ENCODE measurements at regions not wholly inside any gene's neighbourhood (a gene's known extent, or its start where the extent isn't known, plus 50 kb on each side); places are given as distances from the start of the nearest gene placed in this dataset.

- Histone ChIP-seq H3K79me2 (no peaks in the 10 kb centered on the region), H3K27me3 (ENCODE audit: control insufficient read depth, insufficient read depth, low read length) (no peaks in the 10 kb centered on the region), H3K4me3 (ENCODE audit: low read depth, low read length) (no peak overlapping the region), H3K9me3 (ENCODE audit: control insufficient read depth, low read length) (no peaks in the 10 kb centered on the region), H3K4me1 (no peaks in the 10 kb centered on the region), H3K27ac (no peak overlapping the region), H2AFZ (no peak overlapping the region), H3K9ac (no peak overlapping the region), H3K36me3 (ENCODE audit: control insufficient read depth, insufficient read depth, low read length) (no peaks in the 10 kb centered on the region), H3K4me2 (ENCODE audit: low read length) (no peak overlapping the region)
- no peak for TF ChIP-seq CTCF (IDR thresholded peaks at IDR 0.05)
Measured at GRCh38 chr14:22194664-22195063, 394.4 kb downstream of the DAD1 start.

DNA sequence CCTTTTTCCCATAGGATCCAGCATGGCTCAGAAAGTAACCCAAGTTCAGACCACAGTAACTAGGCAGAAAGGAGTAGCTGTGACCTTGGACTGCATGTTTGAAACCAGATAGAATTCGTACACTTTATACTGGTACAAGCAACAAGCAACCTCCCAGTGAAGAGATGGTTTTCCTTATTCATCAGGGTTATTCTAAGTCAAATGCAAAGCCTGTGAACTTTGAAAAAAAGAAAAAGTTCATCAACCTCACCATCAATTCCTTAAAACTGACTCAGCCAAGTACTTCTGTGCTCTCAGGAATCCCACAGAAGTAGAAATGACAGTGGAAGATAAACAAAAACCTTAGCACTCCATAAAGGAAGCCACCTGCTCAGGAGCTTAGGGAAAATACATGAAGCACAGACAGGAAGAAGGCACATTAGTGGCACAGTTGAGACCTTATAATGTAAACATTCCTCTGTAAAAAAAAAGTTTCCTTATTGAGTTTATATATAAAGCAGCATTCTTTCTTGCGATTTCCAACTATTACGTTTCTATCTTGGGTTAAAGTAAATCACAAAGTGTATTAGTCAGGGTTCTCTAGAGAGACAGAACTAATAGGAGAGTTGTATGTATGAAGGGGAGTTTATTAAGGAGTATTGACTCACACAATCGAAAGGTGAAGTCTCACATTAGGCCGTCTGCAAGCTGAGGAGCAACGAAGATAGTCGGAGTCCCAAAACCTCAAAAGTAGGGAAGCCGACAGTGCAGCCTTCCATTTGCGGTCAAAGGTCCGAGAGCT, 398.4 kb downstream of the DAD1 start:
- no peak for TF ChIP-seq CTCF (IDR thresholded peaks at IDR 0.05)
- no peaks in the 10 kb centered on the region for H3K36me3 ChIP-seq (ENCODE audit: control insufficient read depth, insufficient read depth, low read length)
- H3K79me2 ChIP-seq: no peaks in the 10 kb centered on the region
- H3K27me3 ChIP-seq (ENCODE audit: control insufficient read depth, insufficient read depth, low read length): no peaks in the 10 kb centered on the region
- no peak overlapping the region for H3K9ac ChIP-seq
- no peak overlapping the region for H3K4me3 ChIP-seq (ENCODE audit: low read depth, low read length)
- no peaks in the 10 kb centered on the region for H3K9me3 ChIP-seq (ENCODE audit: control insufficient read depth, low read length)
- H3K27ac ChIP-seq: no peak overlapping the region
- no peaks in the 10 kb centered on the region for H3K4me1 ChIP-seq
- H2AFZ ChIP-seq: no peak overlapping the region
- no peak overlapping the region for H3K4me2 ChIP-seq (ENCODE audit: low read length)

- no peaks in the 10 kb centered on the region for H3K36me3 ChIP-seq (ENCODE audit: control insufficient read depth, insufficient read depth, low read length)
- no peak overlapping the region for H3K9ac ChIP-seq
- TF ChIP-seq CTCF (IDR thresholded peaks at IDR 0.05): no peak
- no peaks in the 10 kb centered on the region for H3K27me3 ChIP-seq (ENCODE audit: control insufficient read depth, insufficient read depth, low read length)
- no peaks in the 10 kb centered on the region for H3K9me3 ChIP-seq (ENCODE audit: control insufficient read depth, low read length)
- no peak overlapping the region for H3K4me3 ChIP-seq (ENCODE audit: low read depth, low read length)
- no peak overlapping the region for H3K4me2 ChIP-seq (ENCODE audit: low read length)
- H2AFZ ChIP-seq: no peak overlapping the region
- no peaks in the 10 kb centered on the region for H3K4me1 ChIP-seq
- H3K27ac ChIP-seq: no peak overlapping the region
- no peaks in the 10 kb centered on the region for H3K79me2 ChIP-seq
Measured at GRCh38 chr14:22189881-22190280, 399.1 kb downstream of the DAD1 start.

DNA sequence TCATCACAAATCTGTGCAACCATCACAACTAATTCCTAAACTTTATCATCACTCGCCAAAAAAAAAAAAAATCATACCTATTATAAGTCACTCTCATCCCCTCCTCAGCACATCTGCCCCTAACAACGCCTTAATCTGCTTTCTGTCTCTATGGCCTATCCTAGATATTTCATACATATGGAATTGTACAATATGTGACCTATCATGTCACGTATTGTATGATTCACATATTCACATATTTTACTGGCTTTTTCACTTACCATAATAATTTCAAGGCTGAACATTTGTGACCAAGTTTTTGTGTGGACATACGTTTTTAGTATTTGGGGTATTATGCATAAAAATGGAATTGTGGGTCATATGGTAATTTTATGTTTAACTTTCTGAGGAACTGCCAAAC, 400.7 kb downstream of the DAD1 start:
- Histone ChIP-seq H3K27ac (no peak overlapping the region), H2AFZ (no peak overlapping the region), H3K4me1 (no peaks in the 10 kb centered on the region), H3K79me2 (no peaks in the 10 kb centered on the region), H3K27me3 (ENCODE audit: control insufficient read depth, insufficient read depth, low read length) (no peaks in the 10 kb centered on the region), H3K9ac (no peak overlapping the region), H3K9me3 (ENCODE audit: control insufficient read depth, low read length) (no peaks in the 10 kb centered on the region), H3K36me3 (ENCODE audit: control insufficient read depth, insufficient read depth, low read length) (no peaks in the 10 kb centered on the region), H3K4me2 (ENCODE audit: low read length) (no peak overlapping the region), H3K4me3 (ENCODE audit: low read depth, low read length) (no peak overlapping the region)
- TF ChIP-seq CTCF (IDR thresholded peaks at IDR 0.05): no peak

- no peaks in the 10 kb centered on the region for H3K36me3 ChIP-seq (ENCODE audit: control insufficient read depth, insufficient read depth, low read length)
- no peak for TF ChIP-seq CTCF (IDR thresholded peaks at IDR 0.05)
- H3K4me2 ChIP-seq (ENCODE audit: low read length): no peak overlapping the region
- no peaks in the 10 kb centered on the region for H3K27me3 ChIP-seq (ENCODE audit: control insufficient read depth, insufficient read depth, low read length)
- no peak overlapping the region for H3K27ac ChIP-seq
- H3K9me3 ChIP-seq (ENCODE audit: control insufficient read depth, low read length): no peaks in the 10 kb centered on the region
- H3K79me2 ChIP-seq: no peaks in the 10 kb centered on the region
- no peak overlapping the region for H3K9ac ChIP-seq
- H2AFZ ChIP-seq: no peak overlapping the region
- no peaks in the 10 kb centered on the region for H3K4me1 ChIP-seq
- no peak overlapping the region for H3K4me3 ChIP-seq (ENCODE audit: low read depth, low read length)
Measured at GRCh38 chr14:22185789-22186188, 403.2 kb downstream of the DAD1 start.
